Breast epithelium (tissue), 4 donors: ENCODE measurements at regions not wholly inside any gene's neighbourhood (a gene's known extent, or its start where the extent isn't known, plus 50 kb on each side); places are given as distances from the start of the nearest gene placed in this dataset.

Source experiments
- DNase-seq, 2 donors: peaks; one replicate each; pipeline ENCODE4 v3.0.0-alpha.2; 2019; ENCODE audit warnings: low spot score in 2 of 2
- H3K27ac ChIP-seq, 2 donors: fragments of 200-600 bp; sonication (generic) in 1 of 2; one replicate each; pipeline ENCODE4 v1.5.1; 2016 to 2019; ENCODE audit warnings: mild to moderate bottlenecking in 1 of 2
- H3K27me3 ChIP-seq, 2 donors: fragments of 200-600 bp; sonication (generic) in 1 of 2; one replicate each; pipeline versions ENCODE4 v1.5.1 to v1.6.0; 2017 to 2019; ENCODE audit warnings: control low read depth in 1 of 2, mild to moderate bottlenecking in 1 of 2
- H3K36me3 ChIP-seq: fragments of 200-600 bp; one replicate; pipeline ENCODE4 v1.5.1; 2019
- H3K4me1 ChIP-seq, 2 donors: fragments of 200-600 bp; sonication (generic); one replicate each; pipeline ENCODE4 v1.5.1; 2016 to 2019; ENCODE audit warnings: control low read depth in 1 of 2
- H3K4me3 ChIP-seq, 3 donors: fragments of 200-600 bp; sonication (generic); 1 replicate in 2 of 3; 2 replicates in 1 of 3; pipeline ENCODE4 v1.5.1; 2016 to 2019; ENCODE audit warnings: mild to moderate bottlenecking in 3 of 3, moderate library complexity in 2 of 3
- H3K9me3 ChIP-seq, 2 donors: fragments of 200-600 bp; sonication (generic) in 1 of 2; one replicate each; pipeline ENCODE4 v1.5.1; 2016 to 2019; ENCODE audit warnings: control low read depth in 1 of 2
- CTCF ChIP-seq, 3 donors: fragments of 450-650 bp; IDR thresholded peaks; one replicate each; pipeline ENCODE4 v1.5.1; 2016 to 2017; ENCODE audit warnings: antibody characterized with exemption in 3 of 3, mild to moderate bottlenecking in 3 of 3, moderate library complexity in 3 of 3
- POLR2A ChIP-seq: fragments of 450-650 bp; IDR thresholded peaks from one replicate; pipeline ENCODE4 v1.6.1; 2016; ENCODE audit warnings: antibody characterized with exemption, mild to moderate bottlenecking, moderate library complexity
- POLR2AphosphoS5 ChIP-seq, 3 donors: sonication (generic); formaldehyde crosslinking; IDR thresholded peaks; one replicate each; pipeline ENCODE4 v1.6.1; 2017; ENCODE audit warnings: antibody characterized with exemption in 3 of 3
- intact Hi-C: fragments of 100-400 bp; cut with DNase I; formaldehyde crosslinking; loops from one replicate; pipeline ENCODE4 v1.15.1; 2023; ENCODE audit warnings: low total_unique reads

- no peaks in the 10 kb centered on the region for H3K4me1 ChIP-seq
- no peaks in the 10 kb centered on the region for H3K36me3 ChIP-seq
- intact Hi-C loops, result no loop called here
- no peak for DNase-seq
- no peak overlapping the region for H3K4me3 ChIP-seq
- no peak overlapping the region for H3K27ac ChIP-seq
- H3K27me3 ChIP-seq, result no peaks in the 10 kb centered on the region
- TF ChIP-seq CTCF (IDR thresholded peaks at IDR 0.05) (no peak), POLR2A (no peak), POLR2AphosphoS5 (IDR thresholded peaks at IDR 0.05) (no peak)
- no peaks in the 10 kb centered on the region for H3K9me3 ChIP-seq
Measured at GRCh38 chr6:137792160-137793033, 74.7 kb upstream of the TNFAIP3 start.

- Histone ChIP-seq H3K4me1 (no peaks in the 10 kb centered on the region), H3K27me3 (no peaks in the 10 kb centered on the region), H3K4me3 (no peak overlapping the region), H3K9me3 (no peaks in the 10 kb centered on the region), H3K36me3 (no peaks in the 10 kb centered on the region), H3K27ac (no peak overlapping the region)
- DNase-seq, result no peak
- no peak for TF ChIP-seq POLR2AphosphoS5 (IDR thresholded peaks at IDR 0.05)
- no peak for TF ChIP-seq CTCF (IDR thresholded peaks at IDR 0.05)
- TF ChIP-seq POLR2A, result no peak
- intact Hi-C loops, result no loop called here
Measured at GRCh38 chr6:137793805-137794515, 73.1 kb upstream of the TNFAIP3 start.

- no peaks in the 10 kb centered on the region for H3K4me1 ChIP-seq
- H3K27ac ChIP-seq, result no peak overlapping the region
- intact Hi-C loops, result no loop called here
- H3K9me3 ChIP-seq, result no peaks in the 10 kb centered on the region
- no peak overlapping the region for H3K4me3 ChIP-seq
- no peaks in the 10 kb centered on the region for H3K27me3 ChIP-seq
- H3K36me3 ChIP-seq, result no peaks in the 10 kb centered on the region
- TF ChIP-seq POLR2A (no peak), POLR2AphosphoS5 (IDR thresholded peaks at IDR 0.05) (no peak), CTCF (IDR thresholded peaks at IDR 0.05) (no peak)
- DNase-seq, result no peak
Measured at GRCh38 chr6:137794516-137795201, 72.4 kb upstream of the TNFAIP3 start.

- H3K4me3 ChIP-seq, result no peak overlapping the region
- DNase-seq, result no peak
- H3K27ac ChIP-seq, result no peak overlapping the region
- no peaks in the 10 kb centered on the region for H3K9me3 ChIP-seq
- TF ChIP-seq CTCF (IDR thresholded peaks at IDR 0.05), result no peak
- TF ChIP-seq POLR2A, result no peak
- no peak for TF ChIP-seq POLR2AphosphoS5 (IDR thresholded peaks at IDR 0.05)
- H3K27me3 ChIP-seq, result no peaks in the 10 kb centered on the region
- intact Hi-C loops, result no loop called here
- H3K4me1 ChIP-seq, result no peaks in the 10 kb centered on the region
- H3K36me3 ChIP-seq, result no peaks in the 10 kb centered on the region
Measured at GRCh38 chr6:137795501-137795900, 71.6 kb upstream of the TNFAIP3 start.
